Activated CD4-positive, alpha-beta T cell treated with anti-CD3 and anti-CD28 coated beads, Interleukin-2, Interleukin-6, amounts not matched to agents 100 ng/mL and 50 ng/mL, durations not matched to agents 16 hours and 8 hours (primary cell): ENCODE measurements at regions not wholly inside any gene's neighbourhood (a gene's known extent, or its start where the extent isn't known, plus 50 kb on each side); places are given as distances from the start of the nearest gene placed in this dataset.
"Not testable (repeated sequence)": the region's sequence is repeated elsewhere in the genome, so short reads cannot be mapped to it uniquely, and the experiment has no call there.

Experiments
- DNase-seq: peaks from one replicate; pipeline ENCODE4 v3.0.0-alpha.2; 2020

- DNase-seq, result no peak
Measured at GRCh38 chr4:45467157-45467556, 656.7 kb downstream of the GABRG1 start.

GRCh38 chr4:45460157-45460556, 663.7 kb downstream of the GABRG1 start:
- DNase-seq, result not testable (repeated sequence)

- DNase-seq, result no peak
Measured at GRCh38 chr4:45455217-45455616, 668.6 kb downstream of the GABRG1 start.

DNA sequence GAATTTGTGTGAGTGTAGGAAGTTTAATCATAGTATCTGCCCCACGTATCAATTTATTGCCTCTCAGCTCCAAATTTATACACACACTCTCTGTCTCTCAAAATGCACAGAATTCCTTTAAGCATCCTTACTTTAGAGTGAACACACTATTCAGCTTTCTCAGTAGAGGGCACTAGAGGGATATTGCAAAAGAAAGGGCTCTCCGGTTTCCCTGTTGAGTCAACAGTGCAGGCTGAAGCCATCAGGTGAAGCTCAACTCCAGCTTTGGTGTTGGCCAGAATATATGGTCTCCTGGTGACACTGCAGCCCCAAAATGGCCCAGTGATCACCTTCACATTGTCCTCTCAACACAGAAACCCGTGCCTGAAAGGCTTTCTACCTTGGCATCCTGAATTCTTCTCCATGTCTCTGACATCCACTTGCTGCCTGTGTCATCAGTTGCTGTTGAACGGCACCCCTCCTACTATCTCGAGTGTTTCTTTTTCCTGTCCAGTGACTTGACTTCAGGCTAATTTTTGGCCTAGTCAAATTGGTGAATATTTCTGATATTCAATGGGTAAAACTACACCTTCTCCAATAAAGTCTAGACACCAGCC, 670.5 kb downstream of the GABRG1 start:
- peak; percentile 3 for DNase-seq

DNA sequence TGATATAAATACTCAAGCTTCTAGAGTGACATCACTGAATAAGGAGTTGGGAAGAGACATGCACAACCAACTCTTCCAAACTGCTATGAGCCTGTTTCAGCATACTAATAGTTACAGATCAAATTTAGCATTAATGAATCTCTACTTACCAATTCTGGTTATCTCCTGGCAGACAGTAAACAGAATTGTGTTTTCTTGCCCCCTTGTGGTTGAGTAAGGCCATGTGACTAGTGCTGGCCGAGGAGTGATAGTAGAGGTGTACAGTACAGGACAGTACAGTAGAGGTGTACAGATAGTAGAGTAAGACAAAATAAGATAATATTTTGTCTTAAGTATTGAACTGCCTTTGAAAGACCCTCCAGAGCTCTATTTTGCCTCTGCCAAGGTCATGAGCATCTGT, 681.4 kb downstream of the GABRG1 start:
- DNase-seq, result no peak

DNA sequence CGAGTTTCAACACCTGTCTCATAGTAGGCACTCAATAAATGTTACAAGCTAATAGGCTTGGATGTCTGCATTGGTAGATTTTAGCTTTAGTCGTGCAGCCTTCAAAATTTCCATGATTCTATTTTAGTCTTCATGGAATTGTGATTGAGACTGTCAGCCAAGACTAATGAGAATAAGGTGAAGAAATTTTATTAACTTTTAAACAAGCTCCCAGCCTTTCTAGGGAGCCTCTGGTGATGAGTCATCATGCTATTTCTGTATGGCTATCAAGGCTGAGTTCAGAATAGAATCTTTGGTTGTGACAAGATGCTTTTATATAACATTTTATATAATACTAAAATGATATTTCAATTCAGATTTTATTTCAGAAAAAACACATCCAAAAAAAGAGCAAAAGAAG, 685.8 kb downstream of the GABRG1 start:
- DNase-seq, result no peak

GRCh38 chr4:45437381-45437780, 686.5 kb downstream of the GABRG1 start:
- DNase-seq, result no peak

GRCh38 chr4:45425135-45425534, 698.7 kb downstream of the GABRG1 start:
- no peak for DNase-seq

- no peak for DNase-seq
Measured at GRCh38 chr4:45423896-45424295, 697.5 kb upstream of the GNPDA2 start.

- DNase-seq, result not testable (repeated sequence)
Measured at GRCh38 chr4:45420091-45420674, 693.8 kb upstream of the GNPDA2 start.

DNA sequence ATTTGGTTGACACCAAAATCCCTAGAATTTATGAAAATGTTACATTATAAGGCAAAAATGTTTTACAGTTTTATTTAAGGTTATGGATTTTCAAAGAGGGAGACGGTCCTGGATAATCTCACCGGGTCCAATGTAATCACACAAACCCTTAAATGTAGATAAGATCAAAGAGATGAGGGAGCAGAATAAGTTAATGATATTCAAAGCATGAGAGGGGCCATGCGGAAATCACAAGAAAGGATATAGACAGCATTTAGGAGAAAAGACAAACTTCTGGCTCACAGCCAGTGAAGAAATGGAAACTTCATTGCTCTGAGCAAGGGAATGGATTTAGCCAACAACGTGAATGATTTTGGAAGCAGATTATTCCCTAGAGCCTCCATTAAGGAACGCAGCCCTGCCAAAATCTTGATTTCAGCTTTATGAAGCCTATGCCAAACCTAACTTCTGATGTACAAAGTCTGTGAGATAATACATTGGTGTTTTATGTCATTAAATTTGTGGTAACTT, 684.4 kb upstream of the GNPDA2 start:
- no peak for DNase-seq

GRCh38 chr4:45409536-45409935, 683.2 kb upstream of the GNPDA2 start:
- no peak for DNase-seq

GRCh38 chr4:45408996-45409395, 682.6 kb upstream of the GNPDA2 start:
- no peak for DNase-seq

DNA sequence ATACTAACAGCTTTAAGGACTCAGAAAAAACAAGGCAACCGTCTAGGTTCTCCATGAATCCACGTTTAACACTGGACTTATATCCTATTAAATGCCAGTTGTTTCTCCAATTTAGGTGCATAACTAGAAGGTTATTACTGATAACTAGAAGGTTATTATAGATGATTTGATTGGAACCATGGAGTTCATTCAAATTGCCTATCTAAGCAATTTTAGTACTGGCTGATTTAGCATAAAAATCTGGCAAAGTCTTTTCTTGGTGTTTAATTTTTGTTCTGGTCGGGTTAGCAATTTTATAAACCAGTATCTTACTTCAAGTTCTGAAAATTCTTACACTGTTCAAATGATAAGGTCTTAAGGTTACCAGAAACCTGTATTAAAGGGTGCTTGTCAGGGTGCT, 672.8 kb upstream of the GNPDA2 start:
- no peak for DNase-seq

DNA sequence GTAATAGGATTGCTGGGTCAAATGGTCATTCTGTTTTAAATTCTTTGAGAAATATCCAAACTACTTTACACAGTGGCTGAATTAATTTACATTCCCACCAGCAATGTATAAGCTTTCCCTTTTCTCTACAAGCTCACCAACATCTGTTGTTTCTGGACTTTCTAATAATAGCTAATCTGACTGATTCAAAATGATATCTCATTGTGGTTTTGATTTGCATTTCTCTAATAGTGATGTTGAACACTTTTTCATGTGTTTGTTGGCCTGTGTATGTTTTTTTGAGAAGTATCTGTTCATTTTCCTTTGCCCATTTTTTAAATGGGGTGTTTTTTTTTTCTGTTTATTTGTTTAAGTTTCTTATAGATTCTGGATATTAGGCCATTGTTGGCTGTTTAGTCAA, 659.0 kb upstream of the GNPDA2 start:
- no peak for DNase-seq

GRCh38 chr4:45370408-45370807, 644.1 kb upstream of the GNPDA2 start:
- DNase-seq, result no peak

DNA sequence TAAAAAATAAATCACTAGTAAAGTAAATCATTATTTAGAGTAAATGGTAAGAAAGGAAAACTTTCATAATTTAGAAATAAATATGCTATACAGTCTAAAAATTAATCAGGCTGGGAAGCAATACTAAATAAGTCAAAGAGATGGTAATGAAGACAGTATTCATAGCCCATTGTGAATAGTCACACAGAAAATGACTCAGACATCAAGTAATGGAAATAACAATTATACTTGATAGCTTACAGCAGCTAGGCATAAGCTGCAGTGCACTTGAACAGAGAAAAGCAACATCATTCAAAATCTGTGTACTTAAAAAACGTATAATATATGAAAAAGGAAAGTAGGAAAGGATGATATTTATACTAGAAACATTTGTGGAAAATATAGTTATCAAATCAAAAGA, 642.5 kb upstream of the GNPDA2 start:
- DNase-seq, result no peak

- no peak for DNase-seq
Measured at GRCh38 chr4:45363931-45364330, 637.6 kb upstream of the GNPDA2 start.

DNA sequence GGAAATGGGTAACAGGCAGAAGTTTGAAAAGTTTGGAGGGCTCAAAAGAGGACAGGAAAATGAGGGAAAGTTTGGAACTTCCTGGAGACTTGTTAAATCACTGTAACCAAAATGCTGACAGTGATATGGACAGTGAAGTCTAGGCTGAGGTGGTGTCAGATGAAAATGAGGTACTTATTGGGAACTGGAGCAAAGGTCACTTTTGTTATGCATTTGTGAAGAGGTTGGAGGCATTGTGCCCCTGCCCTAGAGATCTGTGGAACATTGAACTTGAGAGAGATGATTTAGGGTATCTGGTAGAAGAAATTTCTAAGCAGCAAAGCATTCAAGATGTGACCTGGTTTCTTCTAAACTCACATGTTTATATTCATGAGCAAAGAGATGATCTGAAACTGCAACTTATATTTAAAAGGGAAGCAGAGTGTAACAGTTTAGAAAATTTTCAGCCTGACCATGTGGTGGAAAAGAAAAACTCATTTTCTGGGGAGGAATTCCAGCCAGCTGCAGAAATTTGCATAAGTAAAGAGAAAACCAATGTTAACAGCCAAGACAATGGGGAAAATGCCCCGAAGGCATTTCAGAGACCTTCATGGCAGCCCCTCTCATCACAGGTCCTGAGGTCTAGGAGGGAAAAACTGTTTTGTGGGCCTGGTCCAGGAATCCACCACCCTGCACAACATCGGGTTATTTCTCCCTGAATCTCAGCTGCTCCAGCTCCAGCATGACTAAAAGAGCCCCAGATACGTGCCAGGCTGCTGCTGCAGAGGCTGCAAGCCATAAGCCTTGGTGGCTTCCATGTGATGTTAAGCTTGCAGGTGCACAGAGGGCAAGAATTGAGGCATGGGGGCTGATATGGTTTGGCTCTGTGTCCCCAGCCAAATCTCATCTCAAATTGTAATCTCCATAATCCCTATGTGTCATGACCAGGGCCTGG, 632.5 kb upstream of the GNPDA2 start:
- DNase-seq, result no peak

DNA sequence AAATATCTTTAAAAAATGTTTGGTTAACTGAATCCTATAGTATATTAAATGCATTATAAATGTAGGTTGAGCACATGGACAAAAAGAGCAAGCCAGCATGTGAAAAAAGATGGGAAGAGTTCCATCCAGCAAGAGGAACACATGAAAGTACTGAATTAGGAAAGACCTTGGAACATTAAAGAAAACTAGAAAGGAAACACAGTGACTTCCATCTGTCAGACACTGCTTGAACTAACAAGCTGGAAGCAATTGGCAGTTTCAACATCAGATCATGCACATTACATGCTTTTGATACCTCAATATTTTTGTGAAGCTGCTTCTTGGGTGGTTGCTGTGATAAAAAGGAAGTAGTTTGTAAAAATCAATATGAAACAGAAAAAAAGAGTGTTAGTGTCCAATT, 626.8 kb upstream of the GNPDA2 start:
- DNase-seq, result no peak

DNA sequence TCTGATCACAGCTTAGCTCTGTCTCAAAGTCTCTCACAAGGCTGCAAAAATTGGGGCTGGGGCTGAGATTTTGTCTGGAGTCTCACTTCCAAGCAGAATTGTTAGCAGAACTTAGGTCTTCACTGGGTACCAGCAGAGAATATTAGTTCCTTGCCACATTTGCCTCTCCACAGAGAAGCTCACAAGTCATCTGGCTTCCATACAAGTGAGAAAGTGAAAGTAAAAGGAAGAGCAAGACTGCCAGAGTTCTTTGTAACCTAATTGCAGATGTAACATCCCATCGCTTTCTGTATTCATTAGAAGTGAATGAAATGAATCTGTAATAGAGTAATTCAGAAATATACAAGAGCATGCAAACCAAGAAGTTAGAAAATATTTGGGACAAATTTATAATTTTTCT, 624.1 kb upstream of the GNPDA2 start:
- no peak for DNase-seq

- DNase-seq, result no peak
Measured at GRCh38 chr4:45349859-45350258, 623.5 kb upstream of the GNPDA2 start.

DNA sequence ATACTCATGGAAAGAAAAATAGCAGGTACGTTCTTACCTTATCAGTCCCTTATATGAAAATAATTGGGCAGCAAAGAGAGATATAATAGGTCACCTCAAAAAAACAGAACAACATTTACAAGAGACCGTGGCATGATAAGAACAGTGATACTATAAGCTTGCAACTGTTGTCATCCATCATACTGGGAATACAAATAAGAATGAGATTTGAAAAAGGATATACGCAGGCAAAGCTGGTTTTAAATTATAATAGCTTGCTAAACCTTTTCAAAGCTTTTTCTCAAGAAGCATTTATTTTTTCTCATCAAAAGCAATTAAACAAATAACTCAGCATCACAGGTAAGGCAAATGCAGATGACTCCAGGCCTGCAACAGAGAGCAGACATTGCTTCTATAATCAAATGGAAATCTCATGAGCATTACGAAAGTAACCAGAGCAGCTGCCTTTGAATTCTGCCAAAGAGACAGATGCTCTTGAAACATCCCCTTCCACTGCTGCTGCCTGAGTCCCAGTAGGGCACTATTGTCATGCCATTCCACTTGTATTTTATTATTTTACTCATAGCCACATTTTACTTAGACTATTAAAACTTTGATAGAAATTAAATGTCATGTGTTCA, 620.6 kb upstream of the GNPDA2 start:
- no peak for DNase-seq
